CD14-positive monocyte (primary cell): ENCODE measurements at regions not wholly inside any gene's neighbourhood (a gene's known extent, or its start where the extent isn't known, plus 50 kb on each side); places are given as distances from the start of the nearest gene placed in this dataset.

Source experiments
- DNase-seq, 3 donors: peaks; one replicate each; pipeline ENCODE4 v3.0.0-alpha.2; 2011 to 2022
- H2AFZ ChIP-seq: 2 replicates; pipeline ENCODE4 v1.6.0; 2012; ENCODE audit warnings: mild to moderate bottlenecking, low read depth, low read length, inconsistent platforms; ENCODE audit not compliant: insufficient read depth, poor library complexity, severe bottlenecking
- H3K27ac ChIP-seq, 2 donors: 1 replicate in 1 of 2; 2 replicates in 1 of 2; pipeline ENCODE4 v1.5.1; 2012 to 2013; ENCODE audit warnings: low read length in 2 of 2, control low read depth in 1 of 2, inconsistent platforms in 1 of 2, low read depth in 1 of 2, mild to moderate bottlenecking in 1 of 2
- H3K27me3 ChIP-seq, 2 donors: one replicate each; pipeline versions ENCODE4 v1.6.0 to v1.6.1; 2011 to 2013; ENCODE audit warnings: low read length in 2 of 2; ENCODE audit not compliant: control insufficient read depth in 2 of 2, insufficient read depth in 2 of 2
- H3K36me3 ChIP-seq, 2 donors: replicated peaks in 1 of 2; 1 replicate in 1 of 2; 2 replicates in 1 of 2; pipeline versions ENCODE4 v1.5.1 to v1.6.1; 2012 to 2013; ENCODE audit warnings: low read length in 2 of 2, control low read depth in 1 of 2, inconsistent platforms in 1 of 2, mild to moderate bottlenecking in 1 of 2; ENCODE audit not compliant: insufficient read depth in 2 of 2, control insufficient read depth in 1 of 2
- H3K4me1 ChIP-seq, 2 donors: 1 replicate in 1 of 2; 2 replicates in 1 of 2; pipeline versions ENCODE4 v1.5.1 to v1.6.1; 2012 to 2013; ENCODE audit warnings: low read length in 2 of 2, control low read depth in 1 of 2, inconsistent platforms in 1 of 2, mild to moderate bottlenecking in 1 of 2, moderate library complexity in 1 of 2; ENCODE audit not compliant: insufficient read depth in 2 of 2, control insufficient read depth in 1 of 2
- H3K4me2 ChIP-seq: replicated peaks from 2 replicates; pipeline ENCODE3; 2012; ENCODE audit warnings: low read length, moderate library complexity, mild to moderate bottlenecking; ENCODE audit not compliant: poor library complexity, severe bottlenecking; ENCODE audit errors: extremely low read depth
- H3K4me3 ChIP-seq, 3 experiments: fragments of 200-600 bp in 1 of 3; sonication (generic) in 1 of 3; replicated peaks in 1 of 3; 1 replicate in 2 of 3; 2 replicates in 1 of 3; pipeline ENCODE4 v1.5.1; 2011 to 2013; ENCODE audit warnings: low read length in 3 of 3, mild to moderate bottlenecking in 3 of 3, control low read depth in 2 of 3, low read depth in 2 of 3, inconsistent platforms in 1 of 3, moderate library complexity in 1 of 3
- H3K79me2 ChIP-seq: 2 replicates; pipeline ENCODE4 v1.6.0; 2012; ENCODE audit warnings: mild to moderate bottlenecking, control low read depth, inconsistent platforms, low read length, moderate library complexity; ENCODE audit not compliant: insufficient read depth
- H3K9ac ChIP-seq: 2 replicates; pipeline ENCODE4 v1.6.0; 2017; ENCODE audit warnings: low read length, mild to moderate bottlenecking; ENCODE audit not compliant: insufficient read depth, poor library complexity, severe bottlenecking
- H3K9me3 ChIP-seq, 2 donors: replicated peaks in 1 of 2; 1 replicate in 1 of 2; 2 replicates in 1 of 2; pipeline versions ENCODE4 v1.5.1 to v1.6.1; 2012 to 2013; ENCODE audit warnings: low read length in 2 of 2, control low read depth in 1 of 2; ENCODE audit not compliant: control insufficient read depth in 1 of 2, insufficient read depth in 1 of 2
- H4K20me1 ChIP-seq: 2 replicates; pipeline ENCODE4 v1.6.0; 2012; ENCODE audit warnings: mild to moderate bottlenecking, low read length, control low read depth, moderate library complexity; ENCODE audit not compliant: insufficient read depth
- H3K27ac Mint-ChIP-seq, 7 donors: one replicate each; pipeline ENCODE4 v1.8.0; 2020; ENCODE audit warnings: mild to moderate bottlenecking in 7 of 7, mixed read lengths in 7 of 7, moderate library complexity in 6 of 7, inconsistent platforms in 2 of 7
- H3K27me3 Mint-ChIP-seq, 3 donors: one replicate each; pipeline ENCODE4 v1.8.0; 2021 to 2022; ENCODE audit warnings: low read depth in 3 of 3, mild to moderate bottlenecking in 3 of 3, mixed read lengths in 3 of 3, moderate library complexity in 3 of 3, inconsistent platforms in 1 of 3
- H3K36me3 Mint-ChIP-seq, 2 donors: one replicate each; pipeline ENCODE4 v1.8.0; 2020; ENCODE audit warnings: mixed read lengths in 2 of 2, inconsistent platforms in 1 of 2, mild to moderate bottlenecking in 1 of 2
- H3K4me1 Mint-ChIP-seq: one replicate; pipeline ENCODE4 v1.8.0; 2020; ENCODE audit warnings: mild to moderate bottlenecking, mixed read lengths
- H3K4me3 Mint-ChIP-seq, 2 donors: one replicate each; pipeline ENCODE4 v1.8.0; 2020; ENCODE audit warnings: mild to moderate bottlenecking in 2 of 2, mixed read lengths in 2 of 2, moderate library complexity in 1 of 2
- H3K9me3 Mint-ChIP-seq, 7 donors: one replicate each; pipeline ENCODE4 v1.8.0; 2020 to 2022; ENCODE audit warnings: mixed read lengths in 7 of 7, mild to moderate bottlenecking in 6 of 7, moderate library complexity in 6 of 7, inconsistent platforms in 2 of 7
- WGBS: methylation state at CpG from one replicate; pipeline ENCODE4 v1.1.5; 2013; ENCODE audit warnings: missing lambda C conversion rate; ENCODE audit not compliant: insufficient coverage; 5-methylcytosine and 5-hydroxymethylcytosine counted together
- intact Hi-C, 2 donors: fragments of 100-400 bp; cut with micrococcal nuclease; formaldehyde crosslinking; loops; one replicate each; pipeline versions ENCODE4 v1.15.0 to v1.15.1; 2023
- TF ChIP-seq, protein P1 (sequence below): fragments of 200-600 bp; IDR thresholded peaks from one replicate; pipeline ENCODE4 v1.8.0; 2022; ENCODE audit warnings: antibody characterized with exemption, mild to moderate bottlenecking

- Histone ChIP-seq H3K9me3 (peaks cover 2 to 7% of the 10 kb centered on the region in 2 donors), H3K36me3 (no peaks in the 10 kb centered on the region), H3K4me3 (no peak overlapping the region), H3K4me2 (no peak overlapping the region), H3K79me2 (no peaks in the 10 kb centered on the region), H3K4me1 (no peaks in the 10 kb centered on the region), H3K9ac (no peak overlapping the region), H4K20me1 (no peaks in the 10 kb centered on the region), H2AFZ (no peak overlapping the region), H3K27ac (no peak overlapping the region), H3K27me3 (no peaks in the 10 kb centered on the region)
- intact Hi-C loops: loop anchor here in 1 of 2 donors (10.0 kb wide), 1 partner anchor 262 kb away; no protein-coding TSS in a partner anchor
- Mint-ChIP-seq H3K27me3 (peaks cover 0 to 2% (median 0%) of the 10 kb centered on the region in 3 donors), H3K4me3 (no peak overlapping the region), H3K27ac (no peak overlapping the region), H3K36me3 (no peaks in the 10 kb centered on the region), H3K4me1 (no peaks in the 10 kb centered on the region), H3K9me3 (peaks cover 0 to 10% (median 4%) of the 10 kb centered on the region in 7 donors)
- TF ChIP-seq, protein P1, sequence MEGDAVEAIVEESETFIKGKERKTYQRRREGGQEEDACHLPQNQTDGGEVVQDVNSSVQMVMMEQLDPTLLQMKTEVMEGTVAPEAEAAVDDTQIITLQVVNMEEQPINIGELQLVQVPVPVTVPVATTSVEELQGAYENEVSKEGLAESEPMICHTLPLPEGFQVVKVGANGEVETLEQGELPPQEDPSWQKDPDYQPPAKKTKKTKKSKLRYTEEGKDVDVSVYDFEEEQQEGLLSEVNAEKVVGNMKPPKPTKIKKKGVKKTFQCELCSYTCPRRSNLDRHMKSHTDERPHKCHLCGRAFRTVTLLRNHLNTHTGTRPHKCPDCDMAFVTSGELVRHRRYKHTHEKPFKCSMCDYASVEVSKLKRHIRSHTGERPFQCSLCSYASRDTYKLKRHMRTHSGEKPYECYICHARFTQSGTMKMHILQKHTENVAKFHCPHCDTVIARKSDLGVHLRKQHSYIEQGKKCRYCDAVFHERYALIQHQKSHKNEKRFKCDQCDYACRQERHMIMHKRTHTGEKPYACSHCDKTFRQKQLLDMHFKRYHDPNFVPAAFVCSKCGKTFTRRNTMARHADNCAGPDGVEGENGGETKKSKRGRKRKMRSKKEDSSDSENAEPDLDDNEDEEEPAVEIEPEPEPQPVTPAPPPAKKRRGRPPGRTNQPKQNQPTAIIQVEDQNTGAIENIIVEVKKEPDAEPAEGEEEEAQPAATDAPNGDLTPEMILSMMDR: no peak
- WGBS: 95% methylated on average over 4 of the region's 5 CpGs
- no peak for DNase-seq
Observed at GRCh38 chr10:4326647-4327046, 499.4 kb upstream of the AKR1E2 start.

- no peaks in the 10 kb centered on the region for H4K20me1 ChIP-seq
- no peak overlapping the region for H3K4me2 ChIP-seq
- Mint-ChIP-seq H3K27me3 (peaks cover 0 to 1% (median 0%) of the 10 kb centered on the region in 3 donors), H3K4me3 (no peak overlapping the region), H3K27ac (no peak overlapping the region), H3K36me3 (no peaks in the 10 kb centered on the region), H3K4me1 (no peaks in the 10 kb centered on the region), H3K9me3 (peaks cover 0 to 3% (median 0%) of the 10 kb centered on the region in 7 donors)
- H3K4me1 ChIP-seq: no peaks in the 10 kb centered on the region
- TF ChIP-seq, protein P1: no peak
- no peaks in the 10 kb centered on the region for H3K36me3 ChIP-seq
- no peak for DNase-seq
- no peak overlapping the region for H3K4me3 ChIP-seq
- intact Hi-C loops: loop anchor here in 1 of 2 donors (10.0 kb wide), 1 partner anchor 255 kb away; no protein-coding TSS in a partner anchor
- no peak overlapping the region for H3K9ac ChIP-seq
- no peaks in the 10 kb centered on the region for H3K9me3 ChIP-seq
- no peak overlapping the region for H2AFZ ChIP-seq
- H3K79me2 ChIP-seq: no peaks in the 10 kb centered on the region
- WGBS: 95% methylated on average over 5 of the region's 8 CpGs
- H3K27ac ChIP-seq: no peak overlapping the region
- no peaks in the 10 kb centered on the region for H3K27me3 ChIP-seq
Observed at GRCh38 chr10:4319870-4320367, 506.1 kb upstream of the AKR1E2 start.
